NCI-H226 (cell line): ENCODE measurements at regions not wholly inside any gene's neighbourhood (a gene's known extent, or its start where the extent isn't known, plus 50 kb on each side); places are given as distances from the start of the nearest gene placed in this dataset.
"Not testable (repeated sequence)": the region's sequence is repeated elsewhere in the genome, so short reads cannot be mapped to it uniquely, and the experiment has no call there.

Experiments
- DNase-seq: peaks from one replicate; pipeline ENCODE4 v3.0.0-alpha.2; 2015

GRCh38 chr6:49370518-49370917 is 92.5 kb downstream of the MMUT start:
- DNase-seq = no peak

DNA sequence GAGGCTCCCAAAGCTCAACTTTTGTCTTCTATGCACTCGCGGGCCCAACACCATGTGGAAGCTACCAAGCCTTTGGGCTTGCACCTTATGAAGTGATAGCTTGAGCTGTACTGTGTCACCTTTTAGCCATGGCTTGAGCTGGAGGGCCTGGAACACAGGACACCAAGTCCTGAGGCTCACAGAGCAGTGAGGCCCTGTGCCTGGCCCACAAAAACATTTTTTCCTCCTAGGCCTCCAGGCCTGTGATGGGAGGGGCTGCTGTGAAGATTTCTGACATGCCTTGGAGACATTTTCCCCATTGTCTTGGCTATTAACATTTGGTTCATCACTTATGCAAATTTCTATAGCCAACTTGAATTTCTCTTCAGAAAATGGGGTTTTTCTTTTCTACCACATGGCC is 96.5 kb downstream of the MMUT start:
- no peak for DNase-seq

DNA sequence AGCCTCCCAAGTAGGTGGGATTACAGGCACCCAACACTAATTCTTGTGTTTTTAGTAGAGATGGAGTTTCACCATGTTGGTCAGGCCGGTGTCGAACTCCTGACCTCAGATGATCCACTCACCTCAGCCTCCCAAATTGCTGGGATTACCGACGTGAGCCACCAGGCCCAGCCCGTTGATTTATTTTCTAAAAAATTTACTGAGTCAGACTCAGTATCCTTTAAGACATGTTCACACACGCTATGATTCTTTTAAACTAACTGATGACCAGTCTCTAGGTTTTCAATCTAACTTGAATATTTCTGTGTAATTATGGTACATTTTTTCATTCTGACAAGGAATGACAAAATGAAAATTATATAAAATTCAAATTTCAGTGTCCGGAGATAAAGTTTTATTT is 114.5 kb downstream of the MMUT start:
- no peak for DNase-seq

GRCh38 chr6:49342410-49342809 is 120.6 kb downstream of the MMUT start:
- DNase-seq = no peak

DNA sequence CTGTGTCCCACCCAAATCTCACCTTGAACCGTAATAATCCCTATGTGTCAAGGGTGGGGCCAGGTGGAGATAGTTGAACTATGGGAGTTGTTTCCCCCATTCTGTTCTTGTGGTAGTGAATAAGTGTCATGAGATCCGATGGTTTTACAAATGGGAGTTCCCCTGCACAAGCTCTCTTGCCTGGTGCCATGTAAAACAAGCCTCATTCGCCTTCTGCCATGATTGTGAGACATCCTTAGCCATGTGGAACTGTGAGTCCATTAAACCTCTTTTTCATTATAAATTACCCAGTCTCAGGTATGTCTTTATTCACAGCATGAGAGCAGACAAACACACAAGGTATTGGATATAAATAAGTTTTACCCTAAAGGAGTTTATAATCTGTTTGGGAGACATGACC is 121.2 kb downstream of the MMUT start:
- no peak for DNase-seq

DNA sequence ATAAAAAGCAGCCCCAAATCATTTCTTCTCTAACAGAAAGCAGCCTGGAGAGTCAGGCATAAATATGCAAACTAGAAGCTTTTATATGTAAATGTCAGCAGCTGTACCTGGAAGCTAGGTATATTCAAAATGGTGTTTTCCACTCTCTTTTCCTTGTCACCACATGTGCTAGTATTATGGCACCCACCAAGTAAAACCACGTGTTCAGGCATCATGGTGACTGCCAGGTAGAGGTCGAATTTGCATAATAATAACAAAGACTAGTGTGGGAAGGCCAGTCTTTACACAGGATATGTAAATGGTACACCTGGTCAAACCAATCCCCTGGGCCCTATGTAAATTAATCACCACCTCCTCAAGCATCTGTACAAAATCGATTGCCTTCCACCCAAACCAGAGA is 124.0 kb downstream of the MMUT start:
- DNase-seq = no peak

GRCh38 chr6:49336514-49337131 is 126.4 kb downstream of the MMUT start:
- DNase-seq = peak; percentile 61

DNA sequence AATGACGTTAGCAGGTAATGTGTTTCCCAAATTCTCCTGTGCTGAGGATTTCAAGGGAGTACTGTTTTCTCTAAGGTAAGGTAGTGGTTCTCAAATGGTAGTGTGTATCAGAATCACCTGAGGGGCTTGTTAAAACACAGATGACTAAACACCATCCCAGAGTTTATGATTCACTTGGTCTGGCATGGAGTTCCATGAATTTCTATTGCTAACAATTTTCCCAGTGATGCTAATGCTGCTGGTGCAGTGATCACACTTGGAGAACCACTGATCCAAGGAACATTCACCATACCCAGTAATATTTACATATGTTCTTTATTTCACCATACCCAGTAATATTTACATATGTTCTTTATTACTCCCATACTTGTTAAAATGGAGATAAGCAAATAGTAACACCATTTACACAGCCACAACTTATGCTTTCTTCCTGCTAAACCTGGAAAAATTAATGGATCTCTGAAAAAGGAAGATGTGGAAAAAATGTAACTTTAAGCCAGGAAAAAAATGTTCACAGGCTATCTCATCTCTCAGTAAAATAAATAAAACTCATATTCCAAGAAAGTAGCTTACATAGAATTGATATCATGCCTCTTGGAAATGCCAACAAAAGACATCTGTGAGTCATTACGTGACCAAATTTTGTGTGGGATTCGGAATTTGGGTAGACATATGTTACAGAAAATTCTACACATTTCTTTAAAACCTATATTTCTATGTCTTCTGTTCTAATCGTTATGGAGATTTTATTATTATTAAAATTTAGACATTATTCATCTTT is 129.5 kb downstream of the MMUT start:
- DNase-seq = peak; percentile 12

GRCh38 chr6:49332781-49333180 is 130.3 kb downstream of the MMUT start:
- no peak for DNase-seq

- DNase-seq = no peak
Measured at GRCh38 chr6:49329186-49329585, 133.9 kb downstream of the MMUT start.

GRCh38 chr6:49328051-49328744 is 134.9 kb downstream of the MMUT start:
- no peak for DNase-seq

DNA sequence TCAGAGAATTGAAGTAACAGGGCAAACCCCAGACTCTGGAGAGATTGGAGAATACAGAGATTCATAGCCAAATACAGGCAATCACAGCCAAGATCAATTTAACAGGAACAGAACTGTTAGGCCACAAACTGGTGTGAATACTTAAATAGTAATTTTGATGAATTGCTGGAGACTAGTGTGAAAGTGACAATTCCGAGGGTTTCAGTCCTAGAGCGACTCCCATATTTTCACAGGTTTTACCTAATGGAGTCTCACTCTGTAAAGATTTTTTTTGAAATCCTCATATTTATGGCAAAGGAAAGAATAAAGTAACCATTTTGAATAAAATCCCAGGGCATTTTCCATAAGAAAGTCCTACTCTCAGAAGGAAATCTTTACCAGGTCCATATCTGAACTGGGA is 135.5 kb downstream of the MMUT start:
- DNase-seq = no peak

- no peak for DNase-seq
Measured at GRCh38 chr6:49327005-49327404, 136.0 kb downstream of the MMUT start.

- peak; percentile 80 for DNase-seq
Measured at GRCh38 chr6:49326347-49326746, 136.7 kb downstream of the MMUT start.

DNA sequence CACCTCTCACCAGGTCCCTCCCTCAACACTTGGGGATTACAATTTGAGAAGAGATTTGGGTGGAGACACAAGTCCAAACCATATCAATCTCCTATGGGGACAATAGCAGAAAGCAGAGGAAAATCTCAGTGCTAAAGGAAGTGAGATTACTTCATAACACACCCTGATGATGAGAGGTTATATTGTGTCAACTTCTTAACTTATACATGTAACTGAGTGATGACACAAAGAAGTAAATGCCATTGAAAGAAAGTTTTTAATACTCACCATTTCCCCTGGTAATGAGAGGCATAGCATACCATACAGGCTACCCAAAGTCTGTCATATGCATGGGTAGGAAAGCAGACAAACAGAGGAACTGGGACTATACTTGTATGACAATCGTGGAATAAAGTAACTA is 137.2 kb downstream of the MMUT start:
- peak; percentile 5 for DNase-seq

DNA sequence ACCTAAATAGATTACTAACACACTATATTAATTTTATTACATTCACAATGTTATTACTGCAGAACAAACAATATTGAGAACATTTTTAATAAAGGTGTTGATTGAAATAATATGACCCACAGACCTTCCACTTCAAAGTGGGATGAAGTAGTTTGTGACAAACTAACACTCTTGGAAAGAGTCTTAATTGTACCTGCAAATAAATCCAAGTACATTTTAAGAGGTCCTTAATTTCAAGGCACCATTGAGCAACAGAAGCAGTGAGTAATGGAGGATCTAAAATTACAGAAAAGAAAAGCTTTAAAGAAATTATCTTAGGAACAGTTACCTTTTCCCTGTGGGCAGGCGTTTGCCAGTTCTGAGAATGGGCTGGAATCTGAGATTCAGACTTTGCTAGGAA is 140.2 kb downstream of the MMUT start:
- DNase-seq = no peak

GRCh38 chr6:49321561-49322072 is 141.4 kb downstream of the MMUT start:
- DNase-seq = no peak

GRCh38 chr6:49305010-49305409 is 158.0 kb downstream of the MMUT start:
- DNase-seq = no peak

- DNase-seq = not testable (repeated sequence)
Measured at GRCh38 chr6:49304393-49304792, 158.7 kb downstream of the MMUT start.

DNA sequence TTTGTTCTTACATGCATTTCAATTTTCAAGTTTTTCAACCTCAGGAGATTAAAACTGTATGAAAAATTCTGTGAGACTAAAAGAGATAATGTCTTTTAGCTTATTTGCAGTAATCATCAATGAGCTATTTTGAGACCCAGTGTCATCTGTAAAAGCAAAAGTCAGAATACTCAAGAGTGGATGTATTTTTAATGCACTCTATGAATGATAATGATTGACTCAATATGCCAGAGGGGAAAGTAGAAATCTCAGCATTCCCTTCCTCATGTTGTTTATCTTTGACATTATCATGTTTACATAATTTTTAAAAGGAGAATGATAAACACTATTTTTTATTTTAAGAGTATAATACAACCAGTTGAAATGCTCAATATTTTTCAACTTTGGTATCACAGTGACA is 162.1 kb downstream of the MMUT start:
- DNase-seq = no peak

GRCh38 chr6:49300443-49300842 is 162.6 kb downstream of the MMUT start:
- DNase-seq = no peak

GRCh38 chr6:49299279-49299678 is 163.8 kb downstream of the MMUT start:
- peak; percentile 4 for DNase-seq

- no peak for DNase-seq
Measured at GRCh38 chr6:49284180-49284579, 178.9 kb downstream of the MMUT start.
